ENCODE measurements at regions not wholly inside any gene's neighbourhood (a gene's known extent, or its start where the extent isn't known, plus 50 kb on each side); places are given as distances from the start of the nearest gene placed in this dataset.
A peak's percentile ranks its signal among the peaks of the same experiment; 100 is the strongest.

GRCh38 chr13:84263354-84264069, 381.2 kb upstream of the SLITRK1 start:
- H3K27me3 ChIP-seq (ENCODE audit: insufficient read depth, low read length), result no peaks in the 10 kb centered on the region
- H3K27ac Mint-ChIP-seq (ENCODE audit: unreplicated experiment), result no peak overlapping the region
- H3K4me3 ChIP-seq (ENCODE audit: insufficient read depth, low read depth, low read length), result no peak overlapping the region
- DNase-seq (ENCODE audit: low read depth), result no peak
- H3K36me3 Mint-ChIP-seq (ENCODE audit: low read depth, unreplicated experiment), result no peaks in the 10 kb centered on the region
- H3K4me1 Mint-ChIP-seq (ENCODE audit: low read depth, unreplicated experiment), result no peaks in the 10 kb centered on the region
- H4K20me1 ChIP-seq (ENCODE audit: insufficient read depth, low read length), result no peaks in the 10 kb centered on the region
- no peak overlapping the region for H3K9ac ChIP-seq (ENCODE audit: low read length)
- H2AFZ ChIP-seq (ENCODE audit: low read depth, low read length), result no peak overlapping the region
- H3K27me3 Mint-ChIP-seq (ENCODE audit: low read depth, unreplicated experiment), result peaks cover 2% of the 10 kb centered on the region
- no peaks in the 10 kb centered on the region for H3K36me3 ChIP-seq (ENCODE audit: insufficient read depth, low read length)
- no peaks in the 10 kb centered on the region for H3K9me3 ChIP-seq (ENCODE audit: insufficient read depth, low read depth, low read length)
- TF ChIP-seq EZH2 (IDR thresholded peaks at IDR 0.05; ENCODE audit: insufficient read depth, low read length), result no peak
- TF ChIP-seq, protein P1, sequence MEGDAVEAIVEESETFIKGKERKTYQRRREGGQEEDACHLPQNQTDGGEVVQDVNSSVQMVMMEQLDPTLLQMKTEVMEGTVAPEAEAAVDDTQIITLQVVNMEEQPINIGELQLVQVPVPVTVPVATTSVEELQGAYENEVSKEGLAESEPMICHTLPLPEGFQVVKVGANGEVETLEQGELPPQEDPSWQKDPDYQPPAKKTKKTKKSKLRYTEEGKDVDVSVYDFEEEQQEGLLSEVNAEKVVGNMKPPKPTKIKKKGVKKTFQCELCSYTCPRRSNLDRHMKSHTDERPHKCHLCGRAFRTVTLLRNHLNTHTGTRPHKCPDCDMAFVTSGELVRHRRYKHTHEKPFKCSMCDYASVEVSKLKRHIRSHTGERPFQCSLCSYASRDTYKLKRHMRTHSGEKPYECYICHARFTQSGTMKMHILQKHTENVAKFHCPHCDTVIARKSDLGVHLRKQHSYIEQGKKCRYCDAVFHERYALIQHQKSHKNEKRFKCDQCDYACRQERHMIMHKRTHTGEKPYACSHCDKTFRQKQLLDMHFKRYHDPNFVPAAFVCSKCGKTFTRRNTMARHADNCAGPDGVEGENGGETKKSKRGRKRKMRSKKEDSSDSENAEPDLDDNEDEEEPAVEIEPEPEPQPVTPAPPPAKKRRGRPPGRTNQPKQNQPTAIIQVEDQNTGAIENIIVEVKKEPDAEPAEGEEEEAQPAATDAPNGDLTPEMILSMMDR (IDR thresholded peaks at IDR 0.05; ENCODE audit: insufficient read depth, low read depth, low read length), result no peak
- H3K4me1 ChIP-seq (ENCODE audit: insufficient read depth, low read length), result no peaks in the 10 kb centered on the region
- no peaks in the 10 kb centered on the region for H3K9me3 Mint-ChIP-seq (ENCODE audit: unreplicated experiment)
- H3K79me2 ChIP-seq (ENCODE audit: insufficient read depth, low read length), result no peaks in the 10 kb centered on the region
- H3K4me2 ChIP-seq (ENCODE audit: low read length), result no peak overlapping the region
- FAIRE-seq, result no peak
- H3K4me3 Mint-ChIP-seq (ENCODE audit: unreplicated experiment), result no peak overlapping the region
- no peak overlapping the region for H3K27ac ChIP-seq (ENCODE audit: low read depth, low read length)

- H3K9me3 ChIP-seq (ENCODE audit: insufficient read depth, low read depth, low read length), result peaks cover 3% of the 10 kb centered on the region
- no peaks in the 10 kb centered on the region for H3K4me1 ChIP-seq (ENCODE audit: insufficient read depth, low read length)
- no peak for TF ChIP-seq EZH2 (IDR thresholded peaks at IDR 0.05; ENCODE audit: insufficient read depth, low read length)
- TF ChIP-seq, protein P1 (IDR thresholded peaks at IDR 0.05; ENCODE audit: insufficient read depth, low read depth, low read length), result no peak
- DNase-seq (ENCODE audit: low read depth) (no peak), FAIRE-seq (peak; percentile 54)
- H3K79me2 ChIP-seq (ENCODE audit: insufficient read depth, low read length), result no peaks in the 10 kb centered on the region
- no peak overlapping the region for H3K4me3 ChIP-seq (ENCODE audit: insufficient read depth, low read depth, low read length)
- Mint-ChIP-seq H3K9me3 (ENCODE audit: unreplicated experiment) (peaks cover 14% of the 10 kb centered on the region), H3K36me3 (ENCODE audit: low read depth, unreplicated experiment) (no peaks in the 10 kb centered on the region), H3K27me3 (ENCODE audit: low read depth, unreplicated experiment) (no peaks in the 10 kb centered on the region), H3K4me3 (ENCODE audit: unreplicated experiment) (no peak overlapping the region), H3K4me1 (ENCODE audit: low read depth, unreplicated experiment) (peaks cover 7% of the 10 kb centered on the region), H3K27ac (ENCODE audit: unreplicated experiment) (no peak overlapping the region)
- H3K36me3 ChIP-seq (ENCODE audit: insufficient read depth, low read length), result no peaks in the 10 kb centered on the region
- no peak overlapping the region for H2AFZ ChIP-seq (ENCODE audit: low read depth, low read length)
- H3K9ac ChIP-seq (ENCODE audit: low read length), result no peak overlapping the region
- no peaks in the 10 kb centered on the region for H3K27me3 ChIP-seq (ENCODE audit: insufficient read depth, low read length)
- H4K20me1 ChIP-seq (ENCODE audit: insufficient read depth, low read length), result no peaks in the 10 kb centered on the region
- no peak overlapping the region for H3K27ac ChIP-seq (ENCODE audit: low read depth, low read length)
- no peak overlapping the region for H3K4me2 ChIP-seq (ENCODE audit: low read length)
Measured at GRCh38 chr13:84255226-84255797, 373.0 kb upstream of the SLITRK1 start.

GRCh38 chr13:84249463-84249862, 367.2 kb upstream of the SLITRK1 start:
- Histone ChIP-seq H3K27ac (ENCODE audit: low read depth, low read length) (no peak overlapping the region), H3K36me3 (ENCODE audit: insufficient read depth, low read length) (no peaks in the 10 kb centered on the region), H3K4me2 (ENCODE audit: low read length) (no peak overlapping the region), H3K4me3 (ENCODE audit: insufficient read depth, low read depth, low read length) (no peak overlapping the region), H3K27me3 (ENCODE audit: insufficient read depth, low read length) (no peaks in the 10 kb centered on the region), H3K9me3 (ENCODE audit: insufficient read depth, low read depth, low read length) (peaks cover 3% of the 10 kb centered on the region), H4K20me1 (ENCODE audit: insufficient read depth, low read length) (no peaks in the 10 kb centered on the region), H2AFZ (ENCODE audit: low read depth, low read length) (no peak overlapping the region), H3K4me1 (ENCODE audit: insufficient read depth, low read length) (no peaks in the 10 kb centered on the region), H3K9ac (ENCODE audit: low read length) (no peak overlapping the region), H3K79me2 (ENCODE audit: insufficient read depth, low read length) (no peaks in the 10 kb centered on the region)
- TF ChIP-seq EZH2 (IDR thresholded peaks at IDR 0.05; ENCODE audit: insufficient read depth, low read length), result no peak
- TF ChIP-seq, protein P1 (IDR thresholded peaks at IDR 0.05; ENCODE audit: insufficient read depth, low read depth, low read length), result no peak
- FAIRE-seq, result no peak
- no peak for DNase-seq (ENCODE audit: low read depth)
- Mint-ChIP-seq H3K4me1 (ENCODE audit: low read depth, unreplicated experiment) (no peaks in the 10 kb centered on the region), H3K27me3 (ENCODE audit: low read depth, unreplicated experiment) (no peaks in the 10 kb centered on the region), H3K4me3 (ENCODE audit: unreplicated experiment) (no peak overlapping the region), H3K36me3 (ENCODE audit: low read depth, unreplicated experiment) (no peaks in the 10 kb centered on the region), H3K9me3 (ENCODE audit: unreplicated experiment) (peaks cover 14% of the 10 kb centered on the region), H3K27ac (ENCODE audit: unreplicated experiment) (no peak overlapping the region)

All from astrocyte (in vitro differentiated cells and primary cell).